ENCODE measurements at regions not wholly inside any gene's neighbourhood (a gene's known extent, or its start where the extent isn't known, plus 50 kb on each side); places are given as distances from the start of the nearest gene placed in this dataset.
A peak's percentile ranks its signal among the peaks of the same experiment; 100 is the strongest.

DNA sequence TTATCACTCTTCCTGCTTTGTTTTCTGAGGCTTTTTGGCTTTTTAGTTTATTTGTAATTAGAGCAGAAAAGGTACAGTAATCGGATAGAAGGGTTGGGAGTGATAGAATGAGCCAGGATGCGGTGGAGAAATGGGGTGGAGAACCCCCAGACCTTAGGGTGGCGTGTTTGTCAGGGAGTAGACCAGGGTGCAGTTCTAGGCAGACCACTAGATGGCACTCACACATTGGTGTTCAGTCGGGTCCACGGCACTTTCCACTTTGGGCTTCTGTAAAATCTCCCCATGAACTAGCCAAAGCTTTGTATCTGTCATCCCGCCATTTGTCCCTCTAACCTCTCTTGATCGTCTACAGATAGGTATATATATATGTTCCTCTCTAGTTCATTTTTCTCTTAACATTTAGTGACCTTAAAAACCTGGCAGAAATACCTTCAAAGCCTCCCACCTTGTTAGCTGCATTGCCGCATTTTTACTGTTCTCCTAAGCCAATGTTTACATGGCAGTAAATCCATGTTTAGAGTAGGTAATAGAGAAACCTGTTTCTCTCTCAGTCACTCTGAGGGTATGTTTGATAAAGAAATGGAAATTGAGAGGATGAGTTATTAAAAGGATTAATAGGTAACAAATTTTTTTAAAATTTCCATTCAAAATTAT lies 154.9 kb downstream of the TM9SF2 start:
- H3K27me3 ChIP-seq (ENCODE audit: control insufficient read depth, insufficient read depth, low read length), result no peaks in the 10 kb centered on the region
- no peaks in the 10 kb centered on the region for H3K36me3 ChIP-seq (ENCODE audit: control insufficient read depth, insufficient read depth, low read length)
- peak overlapping the region; percentile 32 for H3K4me3 ChIP-seq (ENCODE audit: low read length)
- peak; percentile 79 for DNase-seq
- H3K27ac ChIP-seq (ENCODE audit: low read length), result peak overlapping the region; percentile 63
- peaks cover 2% of the 10 kb centered on the region for H3K4me1 ChIP-seq (ENCODE audit: control insufficient read depth, insufficient read depth, low read length)
- 0% methylated on average over 1 of the region's 8 CpGs for WGBS (ENCODE audit: insufficient coverage, low lambda C conversion rate)
- peaks cover 3% of the 10 kb centered on the region for H3K9me3 ChIP-seq (ENCODE audit: control insufficient read depth, low read depth, low read length)

DNA sequence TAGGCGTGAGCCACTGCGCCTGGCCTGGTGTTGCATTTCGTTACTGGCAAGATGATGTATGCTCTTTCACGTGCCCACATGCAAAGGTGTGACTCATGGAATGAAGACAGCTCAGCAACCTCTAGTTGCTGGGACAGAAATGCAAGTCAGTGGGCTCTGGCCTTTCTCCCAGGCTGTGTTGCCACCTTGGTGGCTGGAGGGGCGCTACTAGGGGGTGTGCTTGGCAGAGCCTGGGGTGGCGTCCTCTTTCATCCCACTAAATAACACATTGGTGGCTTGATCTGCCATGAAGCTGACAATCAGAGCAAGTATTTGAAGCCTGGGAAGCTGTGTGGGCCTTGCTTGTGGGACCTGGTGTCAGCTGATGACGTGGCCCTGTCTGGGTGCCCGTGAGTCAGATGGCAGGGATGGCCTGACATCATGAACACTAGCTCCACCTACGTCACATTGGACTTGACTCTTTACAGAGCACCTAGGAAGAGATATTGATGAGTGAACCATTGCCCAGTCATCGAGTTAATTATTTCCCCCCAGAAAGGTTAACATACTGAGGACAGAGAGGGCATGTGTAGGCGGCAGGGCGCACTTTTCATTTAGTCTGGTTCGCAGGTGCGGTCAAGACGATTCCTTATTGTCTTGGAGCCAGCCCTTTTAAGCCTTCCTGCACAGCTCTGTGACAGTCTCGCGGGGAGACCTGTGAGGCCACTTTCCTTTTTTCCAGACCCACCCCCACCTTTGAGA lies 154.2 kb downstream of the TM9SF2 start:
- Histone ChIP-seq H3K9me3 (ENCODE audit: control insufficient read depth, low read depth, low read length) (peaks cover 3% of the 10 kb centered on the region), H3K27ac (ENCODE audit: low read length) (peak overlapping the region; percentile 80), H3K27me3 (ENCODE audit: control insufficient read depth, insufficient read depth, low read length) (no peaks in the 10 kb centered on the region), H3K4me1 (ENCODE audit: control insufficient read depth, insufficient read depth, low read length) (peaks cover 2% of the 10 kb centered on the region), H3K36me3 (ENCODE audit: control insufficient read depth, insufficient read depth, low read length) (no peaks in the 10 kb centered on the region), H3K4me3 (ENCODE audit: low read length) (peak overlapping the region; percentile 32)
- WGBS (ENCODE audit: insufficient coverage, low lambda C conversion rate), result 50% methylated on average over 4 of the region's 17 CpGs
- DNase-seq, result peak; percentile 94 to 97

DNA sequence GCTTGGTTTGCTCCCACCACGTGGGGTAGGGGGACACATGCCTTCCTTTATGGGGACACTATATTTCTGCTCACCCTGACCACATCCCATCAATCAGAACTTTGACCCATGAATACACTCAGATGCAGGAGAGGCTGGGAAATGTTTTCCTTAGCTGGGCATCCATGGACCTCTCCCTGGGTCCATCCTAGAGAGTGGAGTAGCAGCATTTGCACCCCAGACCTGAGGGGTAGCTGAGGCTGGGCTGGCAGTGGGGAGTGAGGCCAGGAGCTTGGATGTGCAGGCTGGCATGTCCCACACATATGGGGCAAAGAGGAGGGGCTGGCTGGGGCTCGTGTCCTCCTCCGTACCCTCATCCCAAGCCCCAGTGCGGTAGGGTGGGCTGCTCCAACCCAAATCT lies 152.8 kb downstream of the TM9SF2 start:
- Histone ChIP-seq H3K4me1 (ENCODE audit: control insufficient read depth, insufficient read depth, low read length) (peaks cover 2% of the 10 kb centered on the region), H3K9me3 (ENCODE audit: control insufficient read depth, low read depth, low read length) (peaks cover 3% of the 10 kb centered on the region), H3K4me3 (ENCODE audit: low read length) (no peak overlapping the region), H3K27ac (ENCODE audit: low read length) (no peak overlapping the region), H3K36me3 (ENCODE audit: control insufficient read depth, insufficient read depth, low read length) (no peaks in the 10 kb centered on the region), H3K27me3 (ENCODE audit: control insufficient read depth, insufficient read depth, low read length) (no peaks in the 10 kb centered on the region)
- DNase-seq, result no peak
- no CpG with 5 or more reads among the region's 4 CpGs for WGBS (ENCODE audit: insufficient coverage, low lambda C conversion rate)

DNA sequence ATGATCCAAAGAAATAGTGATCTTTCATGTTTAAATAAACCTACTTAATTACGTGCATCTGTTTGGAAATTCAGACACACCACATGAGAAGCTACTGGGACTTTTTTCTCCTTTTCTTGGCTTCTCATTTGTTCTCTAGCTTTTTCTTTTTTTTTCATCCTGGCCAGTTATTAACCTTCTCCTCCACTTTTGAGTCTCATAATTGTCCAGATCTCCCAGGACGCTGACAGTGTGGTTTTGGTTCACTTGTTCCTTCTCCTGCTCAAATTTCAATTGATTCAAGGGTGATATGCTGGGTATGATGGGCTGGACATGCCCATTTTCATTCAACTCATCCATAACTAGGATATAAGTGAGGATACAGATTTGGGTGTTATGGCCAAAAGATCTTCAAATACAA lies 152.3 kb downstream of the TM9SF2 start:
- DNase-seq, result no peak
- Histone ChIP-seq H3K36me3 (ENCODE audit: control insufficient read depth, insufficient read depth, low read length) (no peaks in the 10 kb centered on the region), H3K4me1 (ENCODE audit: control insufficient read depth, insufficient read depth, low read length) (peaks cover 2% of the 10 kb centered on the region), H3K4me3 (ENCODE audit: low read length) (no peak overlapping the region), H3K27ac (ENCODE audit: low read length) (no peak overlapping the region), H3K9me3 (ENCODE audit: control insufficient read depth, low read depth, low read length) (peaks cover 3% of the 10 kb centered on the region), H3K27me3 (ENCODE audit: control insufficient read depth, insufficient read depth, low read length) (no peaks in the 10 kb centered on the region)
- WGBS (ENCODE audit: insufficient coverage, low lambda C conversion rate), result 50% methylated on average over 2 of the region's 2 CpGs

DNA sequence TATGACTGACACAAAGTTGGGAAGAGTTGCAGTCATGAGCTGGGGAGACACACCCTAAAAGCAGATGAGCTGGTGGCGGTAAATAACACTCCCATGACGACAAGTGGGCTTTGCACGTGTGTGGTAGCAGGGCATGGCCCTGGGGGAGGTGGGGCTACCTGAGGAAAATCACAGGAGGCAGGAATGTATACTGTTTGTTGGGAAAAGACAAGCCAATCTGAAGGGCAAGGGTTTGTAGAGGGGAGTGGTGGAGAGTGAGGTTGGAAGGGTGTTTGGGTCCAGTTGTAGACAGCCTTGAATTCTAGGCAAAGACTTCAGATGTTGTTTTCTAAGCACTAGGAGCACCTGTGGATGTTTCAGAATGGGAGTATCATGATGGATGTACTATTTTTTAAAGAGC lies 151.6 kb downstream of the TM9SF2 start:
- WGBS (ENCODE audit: insufficient coverage, low lambda C conversion rate), result no CpG with 5 or more reads among the region's 3 CpGs
- H3K27me3 ChIP-seq (ENCODE audit: control insufficient read depth, insufficient read depth, low read length), result no peaks in the 10 kb centered on the region
- H3K27ac ChIP-seq (ENCODE audit: low read length), result no peak overlapping the region
- H3K9me3 ChIP-seq (ENCODE audit: control insufficient read depth, low read depth, low read length), result peaks cover 2% of the 10 kb centered on the region
- peaks cover 2% of the 10 kb centered on the region for H3K4me1 ChIP-seq (ENCODE audit: control insufficient read depth, insufficient read depth, low read length)
- no peak for DNase-seq
- no peaks in the 10 kb centered on the region for H3K36me3 ChIP-seq (ENCODE audit: control insufficient read depth, insufficient read depth, low read length)
- H3K4me3 ChIP-seq (ENCODE audit: low read length), result no peak overlapping the region

DNA sequence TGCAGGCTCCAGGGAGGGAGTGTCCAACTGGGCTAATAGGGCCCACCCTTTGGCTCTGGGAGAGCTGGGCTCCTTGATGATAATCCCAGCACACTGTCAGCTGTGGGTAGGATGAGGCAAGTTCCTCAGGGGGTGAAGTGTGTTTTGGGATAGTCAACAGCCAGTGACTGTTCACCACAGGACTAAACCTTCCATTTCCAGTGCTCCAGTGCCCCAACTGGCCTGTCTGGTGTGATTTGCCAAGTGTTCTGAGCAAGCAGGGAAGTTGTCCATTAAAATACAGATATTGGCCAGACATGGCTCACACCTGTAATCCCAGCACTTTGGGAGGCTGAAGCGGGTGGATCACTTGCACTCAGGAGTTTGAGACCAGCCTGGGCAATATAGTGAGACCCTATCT lies 150.9 kb downstream of the TM9SF2 start:
- H3K27me3 ChIP-seq (ENCODE audit: control insufficient read depth, insufficient read depth, low read length), result no peaks in the 10 kb centered on the region
- H3K4me3 ChIP-seq (ENCODE audit: low read length), result no peak overlapping the region
- DNase-seq, result no peak
- WGBS (ENCODE audit: insufficient coverage, low lambda C conversion rate), result no CpG with 5 or more reads among the region's 1 CpG
- H3K27ac ChIP-seq (ENCODE audit: low read length), result no peak overlapping the region
- H3K36me3 ChIP-seq (ENCODE audit: control insufficient read depth, insufficient read depth, low read length), result no peaks in the 10 kb centered on the region
- no peaks in the 10 kb centered on the region for H3K9me3 ChIP-seq (ENCODE audit: control insufficient read depth, low read depth, low read length)
- peaks cover 2% of the 10 kb centered on the region for H3K4me1 ChIP-seq (ENCODE audit: control insufficient read depth, insufficient read depth, low read length)

DNA sequence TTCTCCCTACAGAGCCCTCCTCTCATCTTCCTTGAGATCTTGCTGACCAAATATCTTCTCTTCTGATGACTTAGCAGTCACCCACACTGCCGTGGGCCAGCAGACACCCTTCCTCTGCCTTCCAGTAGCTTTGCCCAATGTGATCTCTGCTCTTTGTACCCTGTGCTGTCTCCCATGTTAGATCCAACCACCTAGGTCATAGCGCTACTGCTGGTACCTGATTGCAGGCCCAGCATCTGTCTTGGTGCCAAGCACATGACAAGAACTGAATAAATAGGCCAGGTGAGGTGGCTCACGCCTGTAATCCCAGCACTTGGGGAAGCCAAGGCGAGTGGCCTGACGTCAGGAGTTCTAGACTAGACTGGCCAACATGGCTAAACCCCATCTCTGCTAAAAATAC lies 149.7 kb downstream of the TM9SF2 start:
- WGBS (ENCODE audit: insufficient coverage, low lambda C conversion rate), result no CpG with 5 or more reads among the region's 5 CpGs
- H3K9me3 ChIP-seq (ENCODE audit: control insufficient read depth, low read depth, low read length), result no peaks in the 10 kb centered on the region
- no peak overlapping the region for H3K4me3 ChIP-seq (ENCODE audit: low read length)
- no peaks in the 10 kb centered on the region for H3K27me3 ChIP-seq (ENCODE audit: control insufficient read depth, insufficient read depth, low read length)
- peaks cover 2% of the 10 kb centered on the region for H3K4me1 ChIP-seq (ENCODE audit: control insufficient read depth, insufficient read depth, low read length)
- no peak overlapping the region for H3K27ac ChIP-seq (ENCODE audit: low read length)
- no peaks in the 10 kb centered on the region for H3K36me3 ChIP-seq (ENCODE audit: control insufficient read depth, insufficient read depth, low read length)
- DNase-seq, result peak in 1 of 2 donors; percentile 40

DNA sequence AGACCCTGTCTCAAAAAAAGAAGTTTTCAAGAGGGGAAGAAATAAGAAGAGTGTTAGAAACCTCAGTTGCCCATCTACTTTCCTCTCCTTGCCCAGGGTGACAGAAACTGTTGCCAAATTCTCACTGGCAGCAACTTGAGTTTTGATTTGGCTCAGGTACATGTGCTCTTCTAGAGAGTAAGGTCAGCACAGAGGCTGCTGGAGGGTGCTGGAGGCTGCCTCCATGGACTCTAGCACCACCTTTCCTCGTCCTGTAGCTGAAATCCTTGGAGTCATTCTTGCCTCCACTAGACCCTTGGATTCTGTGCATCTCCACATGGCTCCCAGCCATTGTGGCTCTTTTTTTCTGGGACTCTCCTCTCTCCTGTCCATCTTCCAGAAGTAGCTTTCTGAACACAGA lies 149.1 kb downstream of the TM9SF2 start:
- DNase-seq, result no peak
- Histone ChIP-seq H3K4me3 (ENCODE audit: low read length) (no peak overlapping the region), H3K27ac (ENCODE audit: low read length) (no peak overlapping the region), H3K36me3 (ENCODE audit: control insufficient read depth, insufficient read depth, low read length) (no peaks in the 10 kb centered on the region), H3K27me3 (ENCODE audit: control insufficient read depth, insufficient read depth, low read length) (no peaks in the 10 kb centered on the region), H3K4me1 (ENCODE audit: control insufficient read depth, insufficient read depth, low read length) (peaks cover 2% of the 10 kb centered on the region), H3K9me3 (ENCODE audit: control insufficient read depth, low read depth, low read length) (no peaks in the 10 kb centered on the region)
- WGBS (ENCODE audit: insufficient coverage, low lambda C conversion rate), result 100% methylated on average over 1 of the region's 1 CpG

DNA sequence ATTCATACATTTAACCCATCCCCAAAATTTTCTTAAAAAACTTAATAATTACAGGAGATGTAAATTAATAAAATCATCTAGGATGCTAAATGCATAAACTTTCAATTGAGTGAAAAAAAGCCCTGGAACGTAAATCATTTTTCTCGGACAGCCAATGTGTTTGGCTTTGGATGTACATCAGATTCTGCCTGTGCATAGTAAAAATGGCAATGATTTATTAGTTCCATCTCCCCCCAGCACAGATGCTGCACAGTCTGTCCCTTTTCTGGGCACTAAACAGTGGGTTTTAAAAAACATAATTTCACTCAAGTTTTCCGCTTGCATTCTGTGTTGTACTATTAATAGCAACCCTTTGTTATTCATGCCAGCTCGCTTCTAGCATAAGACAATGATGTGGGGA lies 147.7 kb downstream of the TM9SF2 start:
- WGBS (ENCODE audit: insufficient coverage, low lambda C conversion rate), result 100% methylated on average over 3 of the region's 4 CpGs
- no peak for DNase-seq
- Histone ChIP-seq H3K36me3 (ENCODE audit: control insufficient read depth, insufficient read depth, low read length) (no peaks in the 10 kb centered on the region), H3K27ac (ENCODE audit: low read length) (no peak overlapping the region), H3K27me3 (ENCODE audit: control insufficient read depth, insufficient read depth, low read length) (no peaks in the 10 kb centered on the region), H3K9me3 (ENCODE audit: control insufficient read depth, low read depth, low read length) (no peaks in the 10 kb centered on the region), H3K4me3 (ENCODE audit: low read length) (no peak overlapping the region), H3K4me1 (ENCODE audit: control insufficient read depth, insufficient read depth, low read length) (no peaks in the 10 kb centered on the region)

DNA sequence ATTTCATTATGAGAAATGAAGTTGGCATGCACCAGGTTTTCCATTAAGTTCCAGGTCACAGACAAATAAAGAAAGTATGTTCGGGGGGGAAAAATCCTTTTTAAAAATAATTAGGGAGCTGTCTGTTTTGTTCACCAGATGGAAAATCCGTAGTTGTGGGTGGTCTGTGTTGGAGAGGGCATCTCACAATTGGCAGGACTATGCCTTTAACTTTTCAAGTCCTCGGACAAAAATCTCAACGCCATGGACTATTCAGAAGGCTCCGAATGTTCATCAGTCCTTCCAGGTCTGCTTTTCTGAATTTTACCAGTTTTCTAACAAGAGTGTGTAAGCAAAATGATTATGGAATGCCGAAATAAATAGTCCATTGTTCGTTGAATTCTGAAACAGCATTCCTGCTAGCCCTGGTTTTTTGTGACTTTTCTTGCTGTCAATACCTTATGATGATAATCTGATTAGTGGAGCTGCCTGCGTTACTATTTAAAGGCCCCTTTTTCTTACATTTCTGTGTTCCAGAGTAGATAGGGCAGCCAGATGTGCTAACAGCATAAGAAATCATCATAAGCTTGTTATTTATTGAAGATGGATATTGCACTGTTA lies 146.9 kb downstream of the TM9SF2 start:
- Histone ChIP-seq H3K27ac (ENCODE audit: low read length) (no peak overlapping the region), H3K4me3 (ENCODE audit: low read length) (no peak overlapping the region), H3K9me3 (ENCODE audit: control insufficient read depth, low read depth, low read length) (no peaks in the 10 kb centered on the region), H3K4me1 (ENCODE audit: control insufficient read depth, insufficient read depth, low read length) (no peaks in the 10 kb centered on the region), H3K27me3 (ENCODE audit: control insufficient read depth, insufficient read depth, low read length) (no peaks in the 10 kb centered on the region), H3K36me3 (ENCODE audit: control insufficient read depth, insufficient read depth, low read length) (no peaks in the 10 kb centered on the region)
- no CpG with 5 or more reads among the region's 8 CpGs for WGBS (ENCODE audit: insufficient coverage, low lambda C conversion rate)
- no peak for DNase-seq
